BJ (cell line): ENCODE measurements at regions not wholly inside any gene's neighbourhood (a gene's known extent, or its start where the extent isn't known, plus 50 kb on each side); places are given as distances from the start of the nearest gene placed in this dataset.

Experiments
- CTCF ChIA-PET: fragments of 350-600 bp; formaldehyde crosslinking; extraction: SDS; loops from one replicate; lab custom pipeline; 2021; ENCODE audit warnings: antibody characterized with exemption, inconsistent platforms; lab: Yijun Ruan, JAX
- POLR2A ChIA-PET: fragments of 300-600 bp; sonication (Branson Sonifier 250); formaldehyde crosslinking; extraction: SDS; loops from one replicate; lab custom pipeline; 2021; ENCODE audit warnings: antibody characterized with exemption; lab: Charles Lee
- DNase-seq: peaks from one replicate; pipeline ENCODE4 v3.0.0-alpha.2; 2011; ENCODE audit warnings: low read depth
- H3K27me3 ChIP-seq: 2 replicates; pipeline ENCODE4 v1.6.0; 2011; ENCODE audit warnings: low read length; ENCODE audit not compliant: control insufficient read depth, insufficient read depth
- H3K36me3 ChIP-seq: 2 replicates; pipeline ENCODE4 v1.5.1; 2011; ENCODE audit warnings: low read length; ENCODE audit not compliant: control insufficient read depth, insufficient read depth
- H3K4me3 ChIP-seq: 2 replicates; pipeline ENCODE4 v1.5.1; 2011; ENCODE audit warnings: low read depth, mild to moderate bottlenecking, control low read depth, low read length
- CTCF ChIP-seq: IDR thresholded peaks from 2 replicates; pipeline ENCODE4 v1.5.1; 2011; ENCODE audit warnings: low read depth, mild to moderate bottlenecking, control low read depth, inconsistent platforms, low read length, moderate library complexity; ENCODE audit not compliant: insufficient read depth

DNA sequence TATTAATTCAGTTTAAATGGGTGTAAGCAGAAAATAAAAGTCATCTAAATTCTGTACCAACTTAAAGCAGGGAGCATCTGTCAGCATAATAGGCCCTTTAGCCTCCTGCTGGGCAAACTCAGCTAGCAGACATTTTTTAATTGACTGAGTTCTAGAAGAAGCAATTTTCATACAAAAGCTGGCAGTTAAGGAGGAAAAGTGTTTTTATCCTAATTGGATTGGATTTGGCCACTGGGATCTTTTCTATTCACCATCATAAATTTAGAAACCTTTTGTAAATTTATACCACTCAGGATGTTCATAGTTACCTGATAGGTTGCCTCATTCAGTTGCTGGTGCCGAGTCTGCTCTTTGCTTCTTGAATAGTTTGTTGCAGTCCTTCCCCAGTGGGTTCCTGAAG, 262.7 kb upstream of the FSIP2 start:
- no peaks in the 10 kb centered on the region for H3K36me3 ChIP-seq
- ChIA-PET POLR2A (no interaction called here), CTCF (no interaction called here)
- no peak overlapping the region for H3K4me3 ChIP-seq
- DNase-seq = no peak
- no peaks in the 10 kb centered on the region for H3K27me3 ChIP-seq
- no peak for TF ChIP-seq CTCF

DNA sequence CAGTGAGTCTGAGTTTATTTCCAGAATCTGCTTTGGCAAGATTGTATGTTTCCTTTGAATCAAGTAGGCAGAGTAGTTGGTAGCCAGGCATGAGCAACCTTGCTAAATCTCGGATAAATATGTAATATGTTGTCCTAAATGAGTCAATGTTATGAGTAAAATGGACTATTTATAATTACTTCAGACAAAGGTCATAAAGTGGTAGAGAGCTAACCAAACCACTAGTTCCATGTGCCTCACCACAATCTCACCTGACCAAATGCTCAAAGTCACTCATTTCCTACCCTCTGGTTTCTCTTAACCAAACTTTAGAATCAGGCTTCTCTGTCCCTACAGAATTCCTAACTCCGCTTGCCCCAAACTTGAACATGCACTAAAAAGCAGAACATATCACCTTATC, 261.2 kb upstream of the FSIP2 start:
- no peak for TF ChIP-seq CTCF
- POLR2A ChIA-PET = no interaction called here
- H3K4me3 ChIP-seq = no peak overlapping the region
- no peak for DNase-seq
- CTCF ChIA-PET = no interaction called here
- no peaks in the 10 kb centered on the region for H3K27me3 ChIP-seq
- no peaks in the 10 kb centered on the region for H3K36me3 ChIP-seq

DNA sequence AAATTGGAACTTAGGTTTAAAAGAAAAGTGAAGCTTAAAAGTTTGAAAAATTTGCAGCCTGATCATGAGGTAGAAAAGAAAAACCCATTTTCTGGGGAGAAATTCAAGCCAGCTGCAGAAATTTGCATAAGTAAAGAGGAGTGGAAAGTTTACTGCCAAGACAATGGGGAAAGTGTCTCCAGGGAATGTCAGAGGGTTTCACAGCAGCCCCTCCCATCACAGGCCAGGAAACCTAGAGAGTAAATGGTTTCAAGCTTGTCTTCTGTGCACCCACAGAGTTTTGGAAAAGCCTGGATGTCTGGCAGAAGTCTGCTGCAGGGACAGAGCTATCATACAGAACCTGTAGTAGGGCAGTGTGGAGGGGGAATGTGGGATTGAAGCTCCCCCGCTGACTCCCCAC, 254.0 kb upstream of the FSIP2 start:
- no peak for TF ChIP-seq CTCF
- Histone ChIP-seq H3K27me3 (no peaks in the 10 kb centered on the region), H3K4me3 (no peak overlapping the region), H3K36me3 (no peaks in the 10 kb centered on the region)
- no peak for DNase-seq
- ChIA-PET CTCF (no interaction called here), POLR2A (no interaction called here)

DNA sequence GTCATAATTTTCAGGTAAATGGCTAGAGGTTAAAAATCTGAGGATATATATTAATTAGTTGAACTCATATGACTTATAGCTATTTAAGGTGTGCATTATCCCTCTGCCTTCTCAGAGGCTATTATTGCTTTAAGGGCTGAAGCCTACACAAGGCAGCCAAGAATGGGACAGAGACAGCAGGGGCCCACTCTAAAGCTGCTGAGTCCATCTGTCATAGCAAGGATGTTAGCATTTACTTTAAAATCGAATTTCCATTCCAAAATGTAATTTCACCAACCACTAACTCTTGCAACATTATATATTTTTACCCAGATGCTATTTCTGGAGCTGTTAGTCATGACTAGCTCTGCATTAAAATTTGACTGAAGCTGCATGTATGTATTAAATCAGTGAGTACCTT, 236.3 kb upstream of the FSIP2 start:
- POLR2A ChIA-PET = no interaction called here
- CTCF ChIA-PET = no interaction called here
- Histone ChIP-seq H3K27me3 (no peaks in the 10 kb centered on the region), H3K4me3 (no peak overlapping the region), H3K36me3 (no peaks in the 10 kb centered on the region)
- no peak for DNase-seq
- TF ChIP-seq CTCF = no peak

- DNase-seq = no peak
- ChIA-PET CTCF (no interaction called here), POLR2A (no interaction called here)
- H3K36me3 ChIP-seq = no peaks in the 10 kb centered on the region
- H3K4me3 ChIP-seq = no peak overlapping the region
- no peaks in the 10 kb centered on the region for H3K27me3 ChIP-seq
- no peak for TF ChIP-seq CTCF
These were observed 230.9 kb upstream of the FSIP2 start for GRCh38 chr2:185507719-185508118.
